NT2/D1 (cell line): ENCODE measurements at regions not wholly inside any gene's neighbourhood (a gene's known extent, or its start where the extent isn't known, plus 50 kb on each side); places are given as distances from the start of the nearest gene placed in this dataset.

Experiments used
- SUZ12 ChIP-seq: IDR thresholded peaks from 2 replicates; pipeline ENCODE4 v1.6.1; 2011; ENCODE audit not compliant: insufficient read length, insufficient read depth; ENCODE audit errors: extremely low read depth
- YY1 ChIP-seq: IDR thresholded peaks from 2 replicates; pipeline ENCODE4 v1.6.1; 2011; ENCODE audit not compliant: insufficient read length, insufficient read depth
- ZNF274 ChIP-seq: IDR thresholded peaks from 2 replicates; pipeline ENCODE4 v1.6.1; 2011; ENCODE audit warnings: mild to moderate bottlenecking, low read depth, low read length

DNA sequence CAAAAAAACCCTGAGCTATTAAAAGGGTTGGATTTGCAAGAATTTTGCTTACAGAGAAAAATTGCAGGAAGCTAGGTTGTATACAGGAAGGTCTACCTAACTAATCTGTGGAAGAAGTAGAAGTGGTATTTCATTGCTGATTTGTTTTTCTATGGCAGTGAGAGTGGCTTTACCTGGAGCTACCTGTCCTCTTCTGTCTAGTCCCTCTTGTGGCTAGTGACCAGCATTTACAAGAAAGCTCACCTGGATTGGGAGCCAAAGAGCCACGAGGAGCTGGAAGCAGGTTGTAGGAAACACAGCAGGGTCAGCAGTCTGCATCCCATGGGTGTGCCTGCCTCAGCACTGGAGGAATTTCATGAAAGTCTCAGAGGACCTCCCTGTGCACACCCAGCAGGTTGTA is 120.3 kb upstream of the RALGAPA2 start:
- TF ChIP-seq YY1 (no peak), SUZ12 (no peak), ZNF274 (no peak)
